ENCODE measurements at regions not wholly inside any gene's neighbourhood (a gene's known extent, or its start where the extent isn't known, plus 50 kb on each side); places are given as distances from the start of the nearest gene placed in this dataset.

DNA sequence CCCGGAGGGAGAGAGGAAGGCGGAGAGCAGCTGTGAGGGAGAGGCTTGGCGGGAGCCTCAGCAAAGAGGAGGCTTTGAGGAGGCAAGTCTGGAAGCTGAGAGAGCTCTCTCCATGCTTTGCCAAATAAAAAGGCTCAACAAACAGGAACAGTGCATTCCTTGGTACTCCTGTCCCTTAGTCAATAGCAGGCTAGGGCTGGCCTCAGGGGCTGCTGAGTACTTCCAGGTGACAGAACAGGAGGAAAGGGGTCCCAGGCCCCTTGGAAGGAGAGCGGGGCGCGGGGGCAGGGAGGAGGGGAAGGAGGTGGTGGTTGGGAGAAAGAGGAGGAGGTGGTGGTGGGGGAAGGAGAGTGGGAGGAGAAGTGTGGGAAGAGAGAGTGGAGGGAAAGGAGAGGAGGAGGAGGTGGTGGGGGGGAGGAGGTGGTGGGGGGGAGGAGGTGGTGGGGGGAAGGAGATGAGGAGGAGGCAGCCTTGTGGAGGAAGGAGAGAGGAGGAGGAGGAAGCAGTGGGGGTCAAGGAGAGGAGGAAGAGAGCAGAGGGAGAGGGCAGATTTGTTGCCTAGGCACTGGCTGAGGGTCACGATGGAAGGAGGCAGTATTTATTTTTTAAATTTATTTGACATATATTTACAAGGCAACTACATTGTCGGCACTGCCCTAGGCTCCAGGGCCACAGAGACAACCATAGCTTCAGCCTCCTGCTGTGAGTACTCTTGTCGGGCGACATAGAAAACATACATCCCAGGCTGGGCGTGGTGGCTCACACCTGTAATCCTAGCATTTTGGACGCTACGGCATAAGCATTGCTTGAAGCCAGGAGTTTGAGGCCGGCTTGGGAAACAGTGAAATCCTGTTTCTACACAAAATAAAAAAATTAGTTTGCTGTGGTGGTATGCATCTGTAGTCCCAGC, 74.2 kb upstream of the ZBED5 start:
- no peak for DNase-seq (ENCODE audit: low read depth in 1 of 2, low spot score in 1 of 2)

DNA sequence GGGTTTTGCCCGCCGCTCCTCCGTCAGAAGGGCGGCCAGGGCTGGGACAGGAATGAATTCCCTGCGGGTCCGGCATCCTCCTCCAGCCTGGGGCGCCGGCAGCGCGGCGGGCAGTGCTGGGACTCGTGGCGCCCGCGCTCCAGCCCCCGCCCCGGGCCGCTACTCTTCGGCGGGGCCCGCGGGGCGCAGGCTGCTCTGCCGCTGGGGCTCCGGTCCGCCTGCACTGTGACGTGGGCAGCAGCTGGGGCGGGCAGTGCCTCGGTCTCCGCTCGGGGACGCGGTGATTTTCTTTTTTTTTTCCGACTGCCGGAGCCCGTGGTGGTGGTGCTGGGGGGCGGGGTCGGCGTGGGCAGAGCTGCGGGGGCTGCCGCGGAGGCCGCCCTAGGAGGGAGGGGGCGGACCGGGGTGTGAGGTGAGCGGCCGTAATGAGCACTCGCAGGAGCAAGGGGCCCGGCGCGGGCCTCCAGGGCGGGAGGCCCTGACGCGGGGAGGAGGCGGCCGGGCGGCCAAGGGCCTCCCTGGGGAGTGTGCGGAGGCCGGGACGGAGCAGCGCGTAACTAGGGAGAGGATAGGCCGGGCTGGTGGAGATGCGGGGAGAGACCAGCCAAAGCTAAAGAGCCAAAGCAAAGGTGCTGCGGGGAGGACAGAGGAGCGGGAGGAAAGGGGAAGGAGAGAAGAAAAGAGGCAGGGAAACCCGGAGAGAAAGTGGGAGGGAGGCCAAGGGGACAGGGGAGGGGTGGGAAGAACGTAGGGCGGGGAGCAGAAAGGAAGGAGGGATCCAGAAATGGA, 73.3 kb upstream of the ZBED5 start:
- peak in 1 of 2 donors; percentile 21 for DNase-seq (ENCODE audit: low read depth in 1 of 2, low spot score in 1 of 2)

DNA sequence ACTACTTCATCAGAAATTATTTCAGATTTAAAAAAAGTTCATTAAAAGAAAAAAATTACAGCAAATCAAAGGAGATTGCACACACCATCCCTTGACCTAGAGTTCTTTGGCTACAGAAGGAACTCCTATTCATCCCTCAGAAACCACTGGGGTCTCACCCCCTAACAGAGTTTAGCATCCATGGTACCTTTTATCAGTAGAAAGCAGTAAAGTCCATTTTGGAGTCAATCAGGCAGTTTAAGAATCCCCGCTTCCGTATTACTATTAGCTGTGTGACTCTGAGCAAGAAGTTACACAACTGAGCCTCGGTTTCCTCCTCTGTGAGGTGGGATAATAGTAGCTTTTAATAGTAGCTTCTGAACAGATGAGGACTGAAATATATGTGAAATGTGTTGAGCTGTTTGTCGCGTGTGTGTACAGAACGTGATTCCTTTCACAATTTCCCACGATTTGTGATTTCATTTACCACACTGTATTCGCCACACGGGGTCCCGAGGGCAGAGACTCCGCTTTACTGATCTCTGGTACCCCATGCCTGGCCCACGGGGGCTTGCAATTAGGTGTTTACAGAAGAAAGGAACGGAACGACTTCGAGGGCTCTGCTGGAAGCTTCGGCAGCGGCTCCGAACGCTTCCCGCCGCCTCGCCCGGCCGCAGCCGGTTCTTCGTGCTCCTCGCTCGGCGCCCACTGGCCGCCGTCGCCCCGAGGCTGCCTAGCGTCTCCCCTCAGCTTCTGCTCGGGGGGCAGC, 72.5 kb upstream of the ZBED5 start:
- DNase-seq (ENCODE audit: low read depth in 1 of 2, low spot score in 1 of 2), result no peak

DNA sequence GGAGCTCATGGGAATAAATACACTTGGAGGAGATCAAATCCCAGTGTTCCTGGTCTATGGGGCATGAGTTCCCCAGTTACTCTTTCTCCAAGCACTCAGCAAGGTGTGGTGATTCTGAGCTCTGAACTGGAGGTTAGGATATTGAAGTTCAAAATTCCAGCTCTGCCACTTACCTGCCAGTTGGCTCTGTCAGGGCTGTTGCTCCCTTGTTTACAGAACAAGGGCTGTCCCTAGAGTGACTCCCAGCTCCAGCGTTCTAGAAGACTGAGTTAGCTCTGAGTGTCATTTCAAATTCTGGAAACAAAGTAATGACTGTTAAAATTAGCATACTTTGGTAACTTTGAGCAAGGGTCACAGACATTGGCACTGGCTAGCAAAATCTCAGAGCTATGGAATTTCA, 69.7 kb upstream of the ZBED5 start:
- no peak for DNase-seq (ENCODE audit: low read depth in 1 of 2, low spot score in 1 of 2)

DNA sequence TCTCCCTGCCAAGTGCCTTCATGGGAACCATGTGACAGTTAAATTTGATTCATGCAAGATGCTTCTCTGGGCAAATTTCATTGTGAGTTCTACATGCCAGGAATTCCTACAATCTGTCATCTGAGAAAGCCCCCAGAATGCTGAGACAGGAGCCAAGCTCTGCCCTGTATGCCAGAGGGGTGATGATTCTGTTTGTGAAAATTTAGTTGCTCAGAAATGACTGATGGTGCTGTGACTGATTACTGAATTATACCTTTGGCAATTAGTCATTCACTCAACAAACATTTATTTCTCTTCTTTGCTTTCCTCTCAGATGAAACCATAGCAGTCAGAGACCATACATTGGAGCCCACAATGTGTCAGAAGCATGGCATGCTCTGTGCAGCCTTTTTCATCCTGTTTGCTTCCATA, 69.0 kb upstream of the ZBED5 start:
- no peak for DNase-seq (ENCODE audit: low read depth in 1 of 2, low spot score in 1 of 2)

DNA sequence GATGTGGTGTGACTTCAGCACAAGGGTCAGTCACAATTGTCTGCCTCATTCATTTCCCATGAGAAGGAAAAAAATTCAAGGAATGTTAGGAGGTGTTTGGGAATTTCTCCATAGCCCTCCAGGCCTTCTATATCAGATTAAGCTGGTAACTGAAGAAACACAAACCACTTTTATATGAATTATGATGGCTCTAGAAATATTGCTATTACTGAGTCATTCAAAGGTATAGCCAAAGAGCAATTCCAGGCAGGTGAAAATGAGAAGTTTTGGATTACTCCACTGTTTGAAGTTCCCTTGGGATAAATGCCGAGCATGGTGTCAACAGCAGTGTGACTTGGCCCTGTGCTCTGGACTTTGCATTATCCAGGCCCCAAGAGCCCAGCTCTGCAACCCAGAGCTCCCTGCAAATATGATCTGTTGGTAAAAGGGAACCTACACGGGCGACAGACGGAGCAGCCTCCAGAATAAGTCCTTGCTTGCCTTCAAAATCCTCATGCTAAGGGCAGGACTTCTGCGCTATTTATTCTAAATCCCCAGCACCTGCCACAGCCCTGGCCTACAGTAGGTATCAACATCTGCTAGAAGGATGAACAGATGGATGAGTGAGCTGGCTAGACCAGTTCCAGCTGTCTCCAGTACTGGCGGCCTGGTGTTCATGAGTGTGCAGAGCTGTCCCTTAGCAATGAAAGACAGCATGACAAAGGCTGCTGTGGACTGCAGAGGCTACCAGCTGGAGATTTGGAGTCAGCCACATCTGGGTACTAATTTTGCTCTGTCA, 67.5 kb upstream of the ZBED5 start:
- no peak for DNase-seq (ENCODE audit: low read depth in 1 of 2, low spot score in 1 of 2)

DNA sequence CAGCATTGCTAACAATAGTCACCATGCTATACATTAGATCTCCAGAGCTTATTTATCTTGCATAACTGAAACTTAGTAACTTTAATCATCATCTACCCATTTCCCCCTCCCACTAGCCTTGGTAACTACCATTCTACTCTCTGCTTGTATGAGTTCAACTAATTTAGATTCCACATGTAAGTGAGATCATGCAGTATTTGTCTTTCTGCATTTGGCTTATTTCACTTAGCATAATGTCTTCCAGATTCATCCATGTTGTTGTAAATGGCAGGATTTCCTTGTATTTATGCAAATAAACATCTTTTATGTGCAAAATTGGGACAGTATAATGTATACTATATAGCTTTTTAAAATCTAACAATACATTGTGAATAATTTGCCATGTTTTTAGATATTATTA, 66.0 kb upstream of the ZBED5 start:
- DNase-seq (ENCODE audit: low read depth in 1 of 2, low spot score in 1 of 2), result no peak

DNA sequence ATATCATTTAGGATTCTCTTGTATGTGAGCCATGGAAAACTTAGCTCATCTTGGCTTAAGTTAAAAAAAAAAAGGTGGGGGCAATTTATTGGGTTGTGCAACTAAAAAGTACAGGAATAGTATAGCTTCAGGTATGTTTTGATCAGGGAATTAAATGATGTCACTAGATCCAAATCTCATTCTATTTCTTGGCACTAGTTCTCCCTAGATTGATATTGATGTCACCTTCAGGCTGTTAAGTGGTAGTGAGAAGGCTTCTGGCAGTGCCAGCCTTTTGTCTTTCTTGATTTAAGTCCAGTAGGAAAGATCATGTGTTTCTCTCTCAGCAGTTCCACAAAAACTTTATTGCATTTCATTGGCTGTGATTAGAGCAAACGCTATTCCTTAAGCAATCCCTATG, 65.0 kb upstream of the ZBED5 start:
- DNase-seq (ENCODE audit: low read depth in 1 of 2, low spot score in 1 of 2), result no peak

DNA sequence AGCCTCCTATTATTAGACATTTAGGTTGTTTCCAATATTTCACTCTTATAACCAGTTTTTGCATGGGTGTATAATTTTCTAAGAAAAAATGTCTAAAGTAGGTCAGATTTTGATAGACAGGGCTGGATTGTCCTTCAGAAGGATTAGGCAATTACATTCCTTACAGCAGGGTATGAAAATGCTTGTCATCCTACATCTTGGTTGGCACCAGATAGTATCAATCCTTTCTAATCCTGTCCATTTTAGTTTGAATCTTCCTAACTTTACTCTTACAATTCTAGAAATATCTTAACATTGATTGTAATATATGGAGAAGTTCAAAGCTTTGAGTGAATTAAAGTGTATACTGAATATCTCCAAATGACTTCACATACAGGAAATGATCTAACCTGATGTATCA, 63.0 kb upstream of the ZBED5 start:
- no peak for DNase-seq (ENCODE audit: low read depth in 1 of 2, low spot score in 1 of 2)

DNA sequence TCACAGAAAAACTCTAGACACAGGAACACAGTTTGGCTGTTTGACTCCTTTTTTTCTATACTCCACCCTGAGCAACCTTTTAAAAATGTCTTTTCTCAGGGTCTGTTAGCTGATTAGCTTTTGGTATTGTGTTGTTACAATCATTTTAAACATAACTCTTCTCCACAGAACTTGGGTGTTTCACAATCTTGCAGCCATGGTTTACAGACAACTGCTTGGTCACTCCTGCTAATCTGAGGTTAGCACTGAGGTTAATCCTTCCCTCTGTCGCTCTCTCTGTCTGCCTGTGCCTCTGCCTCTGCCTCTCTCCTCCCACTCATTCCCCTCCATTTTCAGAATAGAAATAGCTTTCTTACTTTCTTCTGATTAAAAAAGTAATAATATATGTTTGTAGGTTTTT, 62.4 kb upstream of the ZBED5 start:
- no peak for DNase-seq (ENCODE audit: low read depth in 1 of 2, low spot score in 1 of 2)

DNA sequence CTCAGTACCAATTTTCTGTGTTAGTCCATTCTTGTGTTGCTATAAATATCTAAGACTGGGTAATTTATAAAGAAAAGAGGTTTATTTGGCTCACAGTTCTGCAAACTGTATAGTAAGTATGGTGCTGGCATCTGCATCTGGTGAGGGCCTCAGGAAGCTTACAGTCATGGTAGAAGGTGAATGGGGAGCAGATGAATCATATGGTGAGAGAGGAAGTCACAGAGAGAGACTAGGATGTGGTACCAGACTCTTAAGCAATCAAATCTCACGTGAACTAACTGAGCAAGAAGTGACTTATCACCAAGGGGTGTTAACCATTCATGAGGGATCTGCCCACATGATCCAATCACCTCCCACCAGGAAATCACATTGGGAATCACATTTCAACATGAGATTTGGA, 60.8 kb upstream of the ZBED5 start:
- no peak for DNase-seq (ENCODE audit: low read depth in 1 of 2, low spot score in 1 of 2)

DNA sequence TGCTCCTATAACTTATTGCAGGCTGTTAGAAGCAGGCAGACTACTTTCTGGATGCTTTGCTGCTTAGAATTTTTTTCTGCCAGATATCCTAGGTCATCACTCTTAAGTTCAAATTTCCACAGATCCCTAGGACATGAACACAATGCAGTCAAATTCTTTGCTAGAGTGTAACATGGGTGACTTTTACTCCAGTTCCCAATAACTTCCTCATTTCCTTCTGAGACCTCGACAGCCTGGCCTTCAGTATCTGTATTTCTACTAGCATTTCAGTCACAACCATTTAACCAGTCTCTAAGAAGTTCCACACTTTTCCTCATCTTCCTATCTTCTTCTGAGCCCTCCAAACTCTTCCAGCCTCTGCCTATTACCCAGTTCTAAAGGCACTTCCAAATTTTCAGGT, 60.4 kb upstream of the ZBED5 start:
- no peak for DNase-seq (ENCODE audit: low read depth in 1 of 2, low spot score in 1 of 2)

DNA sequence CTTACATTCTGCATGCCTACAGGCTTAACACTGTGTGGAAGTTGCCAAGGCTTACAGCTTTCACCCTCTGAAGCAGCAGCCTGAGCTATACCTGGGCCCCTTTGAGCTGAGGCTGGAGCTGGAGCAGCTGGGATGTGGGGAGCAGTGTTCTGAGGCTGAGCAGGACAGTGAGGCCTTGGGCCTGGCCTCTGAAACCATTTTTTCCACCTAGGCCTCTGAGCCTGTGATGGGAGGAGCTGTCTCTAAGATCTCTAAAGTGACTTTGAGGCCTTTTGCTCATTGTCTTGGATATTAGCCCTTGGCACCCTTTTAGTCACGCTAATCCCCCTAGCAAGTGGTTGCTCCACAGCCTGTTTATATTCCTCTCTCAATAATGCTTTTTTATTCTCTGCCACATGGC, 59.9 kb upstream of the ZBED5 start:
- DNase-seq (ENCODE audit: low read depth in 1 of 2, low spot score in 1 of 2), result no peak

DNA sequence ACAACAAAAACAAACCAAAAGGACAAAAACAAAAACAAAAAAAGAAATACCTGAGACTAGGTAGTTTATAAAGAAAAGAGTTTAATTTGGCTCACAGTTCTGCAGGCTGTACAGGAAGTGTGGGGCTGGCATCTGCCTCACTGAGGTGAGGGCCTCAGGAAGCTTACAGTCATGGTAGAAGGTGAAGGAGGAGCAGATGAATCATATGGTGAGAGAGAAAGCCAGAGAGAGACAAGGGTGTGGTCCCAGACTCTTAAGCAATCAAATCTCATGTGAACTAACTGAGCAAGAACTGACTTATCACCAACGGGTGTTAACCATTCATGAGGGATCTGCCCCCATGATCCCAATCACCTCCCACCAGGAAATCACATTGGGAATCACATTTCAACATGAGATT, 58.8 kb upstream of the ZBED5 start:
- DNase-seq (ENCODE audit: low read depth in 1 of 2, low spot score in 1 of 2), result no peak

DNA sequence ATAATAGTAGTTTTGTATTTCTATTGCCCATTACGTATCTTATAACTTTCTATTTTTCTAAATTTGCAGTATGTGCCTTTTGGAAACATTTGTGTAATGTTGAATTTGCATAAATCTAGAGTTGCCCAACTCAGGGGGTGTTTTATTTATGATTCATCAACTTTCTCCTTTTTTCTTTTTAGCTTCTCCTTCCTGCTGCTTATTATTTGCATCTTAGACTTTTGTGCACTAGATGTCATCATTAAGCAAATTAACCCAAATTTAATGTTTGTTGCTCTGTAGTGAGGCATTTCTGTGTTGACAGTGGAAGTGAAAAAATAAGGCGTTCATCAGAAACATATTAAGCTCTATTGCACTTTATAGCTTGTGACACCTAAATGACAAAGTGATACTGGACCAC, 56.2 kb upstream of the ZBED5 start:
- no peak for DNase-seq (ENCODE audit: low read depth in 1 of 2, low spot score in 1 of 2)

DNA sequence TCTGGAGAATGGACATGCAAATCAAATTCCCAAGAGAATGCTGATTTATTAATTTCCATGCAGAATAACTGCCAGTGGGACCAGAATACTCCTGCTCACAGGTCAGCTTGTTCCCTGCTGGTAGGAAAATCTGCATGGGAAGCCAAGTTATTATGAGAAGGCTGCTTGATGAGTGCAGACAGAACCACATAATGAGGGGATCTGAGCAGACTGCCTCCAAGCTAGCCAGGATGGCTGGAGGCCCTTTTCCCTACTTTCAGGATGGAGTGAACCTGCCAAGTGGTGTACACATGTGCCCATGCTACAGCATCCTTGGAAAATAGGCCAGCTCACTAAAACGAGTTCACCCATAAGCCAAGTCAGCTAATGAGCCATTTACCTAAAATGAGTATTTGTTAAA, 55.2 kb upstream of the ZBED5 start:
- no peak for DNase-seq (ENCODE audit: low read depth in 1 of 2, low spot score in 1 of 2)

DNA sequence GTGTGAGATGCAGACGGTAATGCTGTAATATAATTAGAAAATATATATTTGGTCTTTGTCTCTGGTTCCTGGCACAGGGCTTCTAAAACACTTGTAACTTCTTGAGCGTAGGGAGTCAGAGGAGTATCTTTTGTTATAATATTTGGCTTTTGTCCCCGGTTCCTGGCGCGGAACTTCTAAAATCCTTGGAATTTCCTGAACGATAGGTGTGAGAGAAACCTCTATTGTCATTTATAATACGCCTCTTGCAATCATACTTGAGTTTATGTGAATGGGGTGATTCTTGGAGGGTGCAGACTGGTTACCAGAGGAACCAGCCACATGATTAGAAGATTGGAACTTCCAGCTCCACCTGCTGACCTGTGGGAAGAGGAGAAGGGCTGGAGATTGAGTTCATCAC, 54.1 kb upstream of the ZBED5 start:
- no peak for DNase-seq (ENCODE audit: low read depth in 1 of 2, low spot score in 1 of 2)

DNA sequence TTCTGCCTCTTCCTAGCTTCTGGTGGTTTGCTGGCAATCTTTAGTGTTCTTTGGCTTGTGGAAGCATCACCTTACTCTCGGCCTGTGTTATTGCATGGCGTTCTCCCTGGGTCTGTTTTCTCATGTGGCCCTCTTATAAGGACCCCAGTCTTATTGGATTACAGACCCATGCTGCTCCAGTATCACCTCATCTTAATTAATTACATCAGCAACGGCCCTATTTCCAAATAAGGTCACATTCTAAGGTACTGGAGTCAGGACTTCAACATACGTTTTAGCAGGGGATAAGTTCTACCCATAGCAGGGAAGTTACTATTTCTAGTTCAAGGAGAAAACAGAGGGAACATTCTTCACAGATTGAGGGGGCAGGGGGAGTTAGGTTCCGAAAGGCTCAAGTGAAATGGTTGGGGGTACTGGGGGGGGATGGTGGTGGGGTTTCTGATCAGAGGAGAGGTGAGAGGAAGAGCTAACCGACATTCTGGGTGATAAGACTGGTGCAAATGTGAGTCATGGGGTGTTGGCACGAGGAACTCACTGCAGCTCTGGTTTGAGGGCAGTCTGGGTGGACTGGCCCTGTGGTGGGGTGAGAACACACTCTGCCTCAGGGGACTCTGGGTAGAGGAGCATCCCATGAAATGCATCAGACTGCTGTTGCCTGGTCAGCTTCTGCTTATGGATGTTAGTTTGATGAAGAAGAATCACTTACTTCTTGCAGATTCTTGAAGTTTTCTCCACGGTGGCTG, 51.5 kb upstream of the ZBED5 start:
- DNase-seq (ENCODE audit: low read depth in 1 of 2, low spot score in 1 of 2), result no peak

DNA sequence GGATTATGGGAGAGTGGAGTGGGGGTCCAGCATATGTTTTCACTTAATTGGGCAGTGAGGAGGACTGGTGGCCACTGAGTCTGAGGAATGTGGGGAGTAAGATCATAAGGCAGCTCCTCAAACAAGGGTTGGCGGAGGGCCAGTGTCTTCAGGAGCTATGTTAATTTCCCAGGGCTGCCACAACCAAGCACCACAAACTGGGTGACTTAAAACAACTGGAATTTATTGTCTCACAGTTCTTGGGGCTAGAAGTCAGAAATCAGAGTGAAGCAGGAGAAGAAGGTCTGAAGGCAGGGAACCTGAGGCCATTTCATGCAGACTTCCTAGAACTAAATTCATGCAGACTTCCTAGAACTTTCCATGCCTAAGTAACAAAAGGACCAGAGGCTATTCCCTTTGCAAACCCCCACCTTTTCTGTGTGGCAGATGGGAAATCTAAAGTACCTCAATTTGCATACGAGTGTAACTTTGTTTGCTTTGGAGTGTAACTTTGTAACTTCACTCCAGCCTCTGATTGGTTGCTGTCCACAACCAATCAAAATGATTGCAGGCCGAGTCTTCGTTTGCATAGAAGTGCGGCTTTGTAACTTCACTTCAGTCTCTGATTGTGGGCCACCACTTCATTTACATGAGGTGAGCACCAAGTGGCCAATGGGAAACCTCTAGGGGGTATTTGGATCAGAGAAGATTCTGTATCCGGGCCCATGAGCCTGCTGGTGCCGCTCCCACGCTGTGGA, 50.5 kb upstream of the ZBED5 start:
- DNase-seq (ENCODE audit: low read depth in 1 of 2, low spot score in 1 of 2), result no peak

Data from stimulated activated CD4-positive, alpha-beta T cell treated with anti-CD3 and anti-CD28 coated beads, Interleukin-15, amount 100 ng/mL, for 1 hour (primary cell).